ENCODE measurements at regions not wholly inside any gene's neighbourhood (a gene's known extent, or its start where the extent isn't known, plus 50 kb on each side); places are given as distances from the start of the nearest gene placed in this dataset.

GRCh38 chr14:51333299-51333698 lies 93.3 kb downstream of the TMX1 start:
- no peak overlapping the region for H3K4me3 ChIP-seq (ENCODE audit: low read depth, low read length)
- DNase-seq (ENCODE audit: low read depth), result no peak
- TF ChIP-seq, protein P1, sequence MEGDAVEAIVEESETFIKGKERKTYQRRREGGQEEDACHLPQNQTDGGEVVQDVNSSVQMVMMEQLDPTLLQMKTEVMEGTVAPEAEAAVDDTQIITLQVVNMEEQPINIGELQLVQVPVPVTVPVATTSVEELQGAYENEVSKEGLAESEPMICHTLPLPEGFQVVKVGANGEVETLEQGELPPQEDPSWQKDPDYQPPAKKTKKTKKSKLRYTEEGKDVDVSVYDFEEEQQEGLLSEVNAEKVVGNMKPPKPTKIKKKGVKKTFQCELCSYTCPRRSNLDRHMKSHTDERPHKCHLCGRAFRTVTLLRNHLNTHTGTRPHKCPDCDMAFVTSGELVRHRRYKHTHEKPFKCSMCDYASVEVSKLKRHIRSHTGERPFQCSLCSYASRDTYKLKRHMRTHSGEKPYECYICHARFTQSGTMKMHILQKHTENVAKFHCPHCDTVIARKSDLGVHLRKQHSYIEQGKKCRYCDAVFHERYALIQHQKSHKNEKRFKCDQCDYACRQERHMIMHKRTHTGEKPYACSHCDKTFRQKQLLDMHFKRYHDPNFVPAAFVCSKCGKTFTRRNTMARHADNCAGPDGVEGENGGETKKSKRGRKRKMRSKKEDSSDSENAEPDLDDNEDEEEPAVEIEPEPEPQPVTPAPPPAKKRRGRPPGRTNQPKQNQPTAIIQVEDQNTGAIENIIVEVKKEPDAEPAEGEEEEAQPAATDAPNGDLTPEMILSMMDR (IDR thresholded peaks at IDR 0.05; ENCODE audit: control insufficient read depth, extremely low read depth, insufficient read depth), result no peak

GRCh38 chr14:51333901-51334521 lies 94.0 kb downstream of the TMX1 start:
- TF ChIP-seq, protein P1 (IDR thresholded peaks at IDR 0.05; ENCODE audit: control insufficient read depth, extremely low read depth, insufficient read depth), result no peak
- H3K4me3 ChIP-seq (ENCODE audit: low read depth, low read length), result no peak overlapping the region
- no peak for DNase-seq (ENCODE audit: low read depth)

DNA sequence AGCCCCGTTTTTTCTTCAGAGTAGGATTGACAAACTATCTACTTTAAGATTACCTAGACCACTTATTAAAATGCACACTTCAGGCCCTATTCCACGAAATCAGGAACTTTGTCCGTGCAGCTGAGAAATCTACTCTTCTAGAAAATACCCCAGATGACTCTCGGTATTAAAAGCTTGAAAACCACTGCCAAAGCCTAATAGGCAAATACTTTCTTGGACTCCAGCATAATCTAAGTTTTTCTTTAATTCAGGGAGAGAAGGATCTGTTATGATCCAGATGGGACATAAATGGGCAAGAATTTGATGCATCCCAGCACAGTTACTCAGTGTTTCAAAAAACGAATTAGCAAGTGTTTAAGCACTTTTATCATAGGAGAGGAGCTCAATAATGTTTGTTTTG lies 94.5 kb downstream of the TMX1 start:
- DNase-seq (ENCODE audit: low read depth), result no peak
- no peak overlapping the region for H3K4me3 ChIP-seq (ENCODE audit: low read depth, low read length)
- TF ChIP-seq, protein P1 (IDR thresholded peaks at IDR 0.05; ENCODE audit: control insufficient read depth, extremely low read depth, insufficient read depth), result no peak

DNA sequence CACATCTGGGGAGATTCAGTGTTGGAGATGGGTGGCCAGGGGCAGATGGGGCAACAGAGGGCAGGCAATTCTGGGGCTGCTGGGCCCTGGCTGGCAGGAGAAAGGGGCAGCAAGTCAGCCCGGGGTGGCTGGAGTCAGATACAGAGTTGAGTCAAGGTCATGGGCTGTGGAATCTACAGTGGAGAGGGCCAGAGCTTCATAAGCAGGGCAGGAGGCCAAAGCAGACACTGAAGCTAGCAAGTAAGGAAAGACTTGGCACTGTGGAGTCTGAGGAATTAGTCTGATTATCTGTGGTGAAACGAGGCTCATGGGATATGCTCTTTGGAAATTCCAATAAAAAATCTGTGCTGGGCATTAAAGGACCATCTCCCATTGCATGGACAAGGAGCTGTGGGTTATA lies 95.5 kb downstream of the TMX1 start:
- DNase-seq (ENCODE audit: low read depth), result no peak
- H3K4me3 ChIP-seq (ENCODE audit: low read depth, low read length), result no peak overlapping the region
- TF ChIP-seq, protein P1 (IDR thresholded peaks at IDR 0.05; ENCODE audit: control insufficient read depth, extremely low read depth, insufficient read depth), result no peak

DNA sequence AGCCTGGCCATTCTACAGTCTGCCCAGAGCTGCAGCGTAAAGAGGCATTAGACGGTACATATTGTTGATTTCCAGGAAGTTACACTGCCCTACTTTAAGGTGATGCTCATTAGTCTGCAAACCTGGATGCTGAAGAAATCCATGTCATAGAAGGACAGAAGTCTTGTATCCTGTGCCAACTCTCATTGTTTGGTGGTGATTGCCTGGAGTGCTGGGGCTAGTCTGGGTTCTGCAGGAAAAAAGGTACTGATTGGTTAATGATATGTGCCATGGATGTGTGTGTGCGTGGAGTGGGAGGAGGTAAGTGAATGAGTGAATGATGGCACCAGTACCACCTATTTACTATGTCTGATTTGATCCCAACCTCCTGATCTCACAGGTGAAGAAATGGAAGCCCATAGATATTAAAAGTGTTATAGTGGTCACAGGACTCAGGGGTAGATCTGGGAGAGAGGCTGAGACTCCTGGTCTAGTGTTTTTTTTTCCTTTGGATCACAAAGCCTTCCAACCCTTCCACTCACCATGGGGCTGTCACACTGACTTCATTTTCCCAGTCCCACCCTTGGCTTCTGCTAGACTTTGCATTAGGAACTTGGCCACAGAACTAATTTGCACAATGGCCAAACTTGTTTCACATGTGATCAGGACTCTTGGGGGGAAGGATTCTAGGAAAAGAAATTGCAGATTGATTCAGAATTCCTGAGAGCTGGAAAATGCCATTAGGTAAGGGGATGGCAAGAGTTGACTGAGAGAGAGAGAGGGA lies 96.1 kb downstream of the TMX1 start:
- no peak for DNase-seq (ENCODE audit: low read depth)
- H3K4me3 ChIP-seq (ENCODE audit: low read depth, low read length), result no peak overlapping the region
- TF ChIP-seq, protein P1 (IDR thresholded peaks at IDR 0.05; ENCODE audit: control insufficient read depth, extremely low read depth, insufficient read depth), result no peak

GRCh38 chr14:51336734-51337133 lies 96.7 kb downstream of the TMX1 start:
- no peak overlapping the region for H3K4me3 ChIP-seq (ENCODE audit: low read depth, low read length)
- DNase-seq (ENCODE audit: low read depth), result no peak
- TF ChIP-seq, protein P1 (IDR thresholded peaks at IDR 0.05; ENCODE audit: control insufficient read depth, extremely low read depth, insufficient read depth), result no peak
